ENCODE measurements at regions not wholly inside any gene's neighbourhood (a gene's known extent, or its start where the extent isn't known, plus 50 kb on each side); places are given as distances from the start of the nearest gene placed in this dataset.
"Not testable (repeated sequence)": the region's sequence is repeated elsewhere in the genome, so short reads cannot be mapped to it uniquely, and the experiment has no call there.

GRCh38 chr1:227508431-227508830 is 54.9 kb upstream of the ZNF678 start:
- no peaks in the 10 kb centered on the region for H3K27me3 ChIP-seq (ENCODE audit: control insufficient read depth, insufficient read depth, low read length)
- H3K27ac ChIP-seq (ENCODE audit: low read depth, low read length) = no peak overlapping the region
- POLR2A ChIA-PET = no interaction called here
- CTCF ChIA-PET = no interaction called here
- no peak for TF ChIP-seq CTCF (IDR thresholded peaks at IDR 0.05; ENCODE audit: low read depth, low read length)
- no peaks in the 10 kb centered on the region for H3K9me3 ChIP-seq (ENCODE audit: control insufficient read depth, insufficient read depth, low read length)
- H3K4me3 ChIP-seq (ENCODE audit: low read depth, low read length) = no peak overlapping the region
- DNase-seq (ENCODE audit: low read depth, low spot score) = no peak

- POLR2A ChIA-PET; H3K27me3 ChIP-seq (ENCODE audit: control insufficient read depth, insufficient read depth, low read length); H3K4me3 ChIP-seq (ENCODE audit: low read depth, low read length); H3K9me3 ChIP-seq (ENCODE audit: control insufficient read depth, insufficient read depth, low read length); DNase-seq (ENCODE audit: low read depth, low spot score); H3K27ac ChIP-seq (ENCODE audit: low read depth, low read length); CTCF ChIA-PET: not testable (repeated sequence)
Measured at GRCh38 chr1:227506490-227507393, 56.6 kb upstream of the ZNF678 start.

- DNase-seq (ENCODE audit: low read depth, low spot score); POLR2A ChIA-PET; CTCF ChIA-PET: not testable (repeated sequence)
Measured at GRCh38 chr1:227496045-227496444, 67.3 kb upstream of the ZNF678 start.

GRCh38 chr1:227493863-227494551 is 69.3 kb upstream of the ZNF678 start:
- not testable (repeated sequence) for DNase-seq (ENCODE audit: low read depth, low spot score); H3K27me3 ChIP-seq (ENCODE audit: control insufficient read depth, insufficient read depth, low read length); H3K27ac ChIP-seq (ENCODE audit: low read depth, low read length)

More at GRCh38 chr1:227496045-227496444, 67.3 kb upstream of the ZNF678 start:
- not testable (repeated sequence) for H3K27ac ChIP-seq (ENCODE audit: low read depth, low read length); H3K4me3 ChIP-seq (ENCODE audit: low read depth, low read length); H3K27me3 ChIP-seq (ENCODE audit: control insufficient read depth, insufficient read depth, low read length); H3K9me3 ChIP-seq (ENCODE audit: control insufficient read depth, insufficient read depth, low read length)

GRCh38 chr1:227490478-227490877 is 72.9 kb upstream of the ZNF678 start:
- Histone ChIP-seq H3K27ac (ENCODE audit: low read depth, low read length) (no peak overlapping the region), H3K27me3 (ENCODE audit: control insufficient read depth, insufficient read depth, low read length) (no peaks in the 10 kb centered on the region), H3K4me3 (ENCODE audit: low read depth, low read length) (no peak overlapping the region), H3K9me3 (ENCODE audit: control insufficient read depth, insufficient read depth, low read length) (no peaks in the 10 kb centered on the region)
- no peak for TF ChIP-seq CTCF (IDR thresholded peaks at IDR 0.05; ENCODE audit: low read depth, low read length)
- POLR2A ChIA-PET = no interaction called here
- CTCF ChIA-PET = no interaction called here
- DNase-seq (ENCODE audit: low read depth, low spot score) = no peak

More at GRCh38 chr1:227493863-227494551, 69.3 kb upstream of the ZNF678 start:
- CTCF ChIA-PET; H3K4me3 ChIP-seq (ENCODE audit: low read depth, low read length); POLR2A ChIA-PET; H3K9me3 ChIP-seq (ENCODE audit: control insufficient read depth, insufficient read depth, low read length): not testable (repeated sequence)

- Histone ChIP-seq H3K4me3 (ENCODE audit: low read depth, low read length) (no peak overlapping the region), H3K9me3 (ENCODE audit: control insufficient read depth, insufficient read depth, low read length) (no peaks in the 10 kb centered on the region), H3K27me3 (ENCODE audit: control insufficient read depth, insufficient read depth, low read length) (no peaks in the 10 kb centered on the region), H3K27ac (ENCODE audit: low read depth, low read length) (no peak overlapping the region)
- POLR2A ChIA-PET = no interaction called here
- no peak for DNase-seq (ENCODE audit: low read depth, low spot score)
- CTCF ChIA-PET = no interaction called here
- no peak for TF ChIP-seq CTCF (IDR thresholded peaks at IDR 0.05; ENCODE audit: low read depth, low read length)
Measured at GRCh38 chr1:227490001-227490400, 73.4 kb upstream of the ZNF678 start.

Data from AG04450 (cell line).